Ishikawa (cell line): ENCODE measurements at regions not wholly inside any gene's neighbourhood (a gene's known extent, or its start where the extent isn't known, plus 50 kb on each side); places are given as distances from the start of the nearest gene placed in this dataset.

ENCODE experiments used
- EP300 ChIP-seq: IDR thresholded peaks from 2 replicates; pipeline ENCODE4 v1.6.1; 2012; ENCODE audit warnings: borderline replicate concordance
- FOXM1 ChIP-seq: IDR thresholded peaks from 2 replicates; pipeline ENCODE4 v1.6.1; 2012; ENCODE audit warnings: low read depth, borderline replicate concordance
- MAX ChIP-seq: IDR thresholded peaks from 2 replicates; pipeline ENCODE4 v1.6.1; 2012
- RAD21 ChIP-seq: IDR thresholded peaks from 2 replicates; pipeline ENCODE4 v1.6.1; 2012; ENCODE audit warnings: low read depth
- REST ChIP-seq: IDR thresholded peaks from 2 replicates; pipeline ENCODE4 v1.6.1; 2012; ENCODE audit warnings: low read depth, mild to moderate bottlenecking
- TAF1 ChIP-seq: IDR thresholded peaks from 2 replicates; pipeline ENCODE4 v1.6.1; 2012; ENCODE audit warnings: low read depth, mild to moderate bottlenecking
- YY1 ChIP-seq: IDR thresholded peaks from 2 replicates; pipeline ENCODE4 v1.6.1; 2012; ENCODE audit warnings: low read depth
- TF ChIP-seq, protein P1 (sequence below): IDR thresholded peaks from 2 replicates; pipeline ENCODE4 v1.6.1; 2012

DNA sequence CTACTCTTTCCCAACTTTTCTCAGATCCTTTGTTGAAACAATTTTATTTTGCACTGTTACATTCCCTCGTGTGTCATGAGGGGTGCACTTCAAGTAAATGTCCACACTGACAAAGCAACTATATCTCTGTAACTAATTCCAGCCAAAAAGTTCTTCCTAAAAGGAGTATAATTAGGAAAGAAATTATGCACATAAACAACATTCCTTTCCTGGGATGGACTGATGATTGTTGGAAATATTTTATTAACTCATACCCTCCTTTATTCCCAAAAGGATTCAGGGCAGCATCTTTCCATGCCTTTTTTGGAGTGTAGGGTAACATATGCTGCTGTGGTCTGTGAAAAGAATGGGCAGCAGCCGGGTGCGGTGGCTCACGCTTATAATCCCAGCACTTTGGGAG is 426.1 kb upstream of the THBS1 start:
- TF ChIP-seq TAF1 (no peak), YY1 (no peak), MAX (no peak), REST (no peak), FOXM1 (no peak), RAD21 (no peak), EP300 (no peak)
- TF ChIP-seq, protein P1, sequence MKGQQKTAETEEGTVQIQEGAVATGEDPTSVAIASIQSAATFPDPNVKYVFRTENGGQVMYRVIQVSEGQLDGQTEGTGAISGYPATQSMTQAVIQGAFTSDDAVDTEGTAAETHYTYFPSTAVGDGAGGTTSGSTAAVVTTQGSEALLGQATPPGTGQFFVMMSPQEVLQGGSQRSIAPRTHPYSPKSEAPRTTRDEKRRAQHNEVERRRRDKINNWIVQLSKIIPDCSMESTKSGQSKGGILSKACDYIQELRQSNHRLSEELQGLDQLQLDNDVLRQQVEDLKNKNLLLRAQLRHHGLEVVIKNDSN, result no peak
